WTC11 (cell line): ENCODE measurements at regions not wholly inside any gene's neighbourhood (a gene's known extent, or its start where the extent isn't known, plus 50 kb on each side); places are given as distances from the start of the nearest gene placed in this dataset.
A peak's percentile ranks its signal among the peaks of the same experiment; 100 is the strongest.

Experiments
- ATAC-seq: fragments of 200-7000 bp; cut with Tn5 transposase; 2 replicates; pipeline ENCODE4 v1.10.0; 2021; ENCODE audit warnings: mild to moderate bottlenecking, moderate library complexity
- CTCF ChIA-PET: fragments of 300-600 bp; sonication (Branson Sonifier 250); formaldehyde crosslinking; loops from one replicate; lab custom pipeline; 2021; ENCODE audit warnings: antibody characterized with exemption; lab: Charles Lee
- POLR2A ChIA-PET: fragments of 350-600 bp; sonication (Branson Sonifier 250); formaldehyde crosslinking; loops from one replicate; lab custom pipeline; 2021; ENCODE audit warnings: antibody characterized with exemption; lab: Charles Lee
- DNase-seq: peaks from one replicate; pipeline ENCODE4 v3.0.0; 2021; ENCODE audit warnings: low spot score
- H3K27ac Mint-ChIP-seq: 2 replicates; pipeline ENCODE4 v1.8.0; 2021; ENCODE audit warnings: mixed read lengths
- H3K27me3 Mint-ChIP-seq: 2 replicates; pipeline ENCODE4 v1.8.0; 2021; ENCODE audit warnings: low read depth, mild to moderate bottlenecking, moderate library complexity, mixed read lengths
- H3K36me3 Mint-ChIP-seq: 2 replicates; pipeline ENCODE4 v1.8.0; 2021; ENCODE audit warnings: mixed read lengths
- H3K4me1 Mint-ChIP-seq: 2 replicates; pipeline ENCODE4 v1.8.0; 2022; ENCODE audit warnings: mixed read lengths
- H3K4me3 Mint-ChIP-seq: 2 replicates; pipeline ENCODE4 v1.8.0; 2021; ENCODE audit warnings: mild to moderate bottlenecking, moderate library complexity, mixed read lengths
- H3K9me3 Mint-ChIP-seq: 2 replicates; pipeline ENCODE4 v1.8.0; 2021; ENCODE audit warnings: mixed read lengths
- CREM ChIP-seq: sonication (generic); formaldehyde crosslinking; IDR thresholded peaks from 2 replicates; pipeline ENCODE4 v1.8.1; 2022; ENCODE audit warnings: mild to moderate bottlenecking, missing genetic modification reagents, moderate library complexity
- ESRRA ChIP-seq: sonication (generic); formaldehyde crosslinking; IDR thresholded peaks from 2 replicates; pipeline ENCODE4 v1.8.1; 2022; ENCODE audit warnings: mild to moderate bottlenecking, missing genetic modification reagents, borderline replicate concordance
- FOXP1 ChIP-seq: sonication (generic); formaldehyde crosslinking; IDR thresholded peaks from 2 replicates; pipeline ENCODE4 v1.8.0; 2022; ENCODE audit warnings: missing genetic modification reagents, mild to moderate bottlenecking, moderate library complexity, borderline replicate concordance
- GABPB1 ChIP-seq: sonication (generic); formaldehyde crosslinking; IDR thresholded peaks from 2 replicates; pipeline ENCODE4 v1.8.1; 2023; ENCODE audit warnings: mild to moderate bottlenecking, missing genetic modification reagents
- HMGA2 ChIP-seq: fragments of 250-450 bp; sonication (Bioruptor Pico); IDR thresholded peaks from 2 replicates; pipeline ENCODE4 v1.4.0; 2021; ENCODE audit warnings: mild to moderate bottlenecking, moderate library complexity
- SP1 ChIP-seq: sonication (generic); formaldehyde crosslinking; conservative IDR thresholded peaks from 2 replicates; pipeline ENCODE4 v1.8.1; 2022; ENCODE audit warnings: missing genetic modification reagents
- ZNF263 ChIP-seq: sonication (generic); formaldehyde crosslinking; IDR thresholded peaks from 2 replicates; pipeline ENCODE4 v1.8.1; 2022; ENCODE audit warnings: low read depth, mild to moderate bottlenecking, moderate library complexity, missing genetic modification reagents
- ZNF396 ChIP-seq: fragments of 250-450 bp; sonication (Bioruptor Pico); IDR thresholded peaks from 2 replicates; pipeline ENCODE4 v1.8.0; 2021; ENCODE audit warnings: mild to moderate bottlenecking, moderate library complexity, borderline replicate concordance
- TF ChIP-seq, protein P1 (sequence below): fragments of 250-450 bp; sonication (Bioruptor Pico); IDR thresholded peaks from 2 replicates; pipeline ENCODE4 v1.9.0; 2021; ENCODE audit warnings: mild to moderate bottlenecking, borderline replicate concordance
- TF ChIP-seq, protein P2 (sequence below): sonication (generic); formaldehyde crosslinking; IDR thresholded peaks from 2 replicates; pipeline ENCODE4 v1.8.1; 2022; ENCODE audit warnings: missing genetic modification reagents, borderline replicate concordance
- TF ChIP-seq, protein P3 (sequence below): sonication (generic); formaldehyde crosslinking; IDR thresholded peaks from 2 replicates; pipeline ENCODE4 v1.8.1; 2023; ENCODE audit warnings: mild to moderate bottlenecking, missing genetic modification reagents, moderate library complexity
- TF ChIP-seq, protein P4 (sequence below): fragments of 250-450 bp; sonication (Bioruptor Pico); IDR thresholded peaks from 2 replicates; pipeline ENCODE4 v1.8.0; 2021; ENCODE audit warnings: mild to moderate bottlenecking
- TF ChIP-seq, protein P5 (sequence below): sonication (generic); formaldehyde crosslinking; IDR thresholded peaks from 2 replicates; pipeline ENCODE4 v1.8.1; 2022; ENCODE audit warnings: low read depth, missing genetic modification reagents, borderline replicate concordance

DNA sequence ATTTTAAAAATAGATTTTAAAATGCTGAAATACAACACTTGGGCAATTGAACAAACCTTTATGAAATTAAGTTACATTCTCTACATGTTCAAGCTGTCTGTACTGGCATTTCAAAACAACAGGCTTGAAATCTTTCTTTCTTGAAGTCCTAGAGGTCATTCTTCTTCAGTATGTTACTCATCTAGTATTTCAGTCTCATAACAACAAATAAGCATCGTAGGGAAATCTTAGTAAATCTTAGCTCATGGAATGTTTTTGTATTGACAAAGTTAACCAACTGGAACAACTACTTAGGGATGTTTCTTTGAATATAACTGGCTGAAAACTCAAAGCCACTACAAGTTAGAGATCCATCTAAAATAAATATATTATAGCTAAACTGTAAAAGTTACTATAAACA lies 96.6 kb downstream of the KIF2B start (continued):
- TF ChIP-seq, protein P1, sequence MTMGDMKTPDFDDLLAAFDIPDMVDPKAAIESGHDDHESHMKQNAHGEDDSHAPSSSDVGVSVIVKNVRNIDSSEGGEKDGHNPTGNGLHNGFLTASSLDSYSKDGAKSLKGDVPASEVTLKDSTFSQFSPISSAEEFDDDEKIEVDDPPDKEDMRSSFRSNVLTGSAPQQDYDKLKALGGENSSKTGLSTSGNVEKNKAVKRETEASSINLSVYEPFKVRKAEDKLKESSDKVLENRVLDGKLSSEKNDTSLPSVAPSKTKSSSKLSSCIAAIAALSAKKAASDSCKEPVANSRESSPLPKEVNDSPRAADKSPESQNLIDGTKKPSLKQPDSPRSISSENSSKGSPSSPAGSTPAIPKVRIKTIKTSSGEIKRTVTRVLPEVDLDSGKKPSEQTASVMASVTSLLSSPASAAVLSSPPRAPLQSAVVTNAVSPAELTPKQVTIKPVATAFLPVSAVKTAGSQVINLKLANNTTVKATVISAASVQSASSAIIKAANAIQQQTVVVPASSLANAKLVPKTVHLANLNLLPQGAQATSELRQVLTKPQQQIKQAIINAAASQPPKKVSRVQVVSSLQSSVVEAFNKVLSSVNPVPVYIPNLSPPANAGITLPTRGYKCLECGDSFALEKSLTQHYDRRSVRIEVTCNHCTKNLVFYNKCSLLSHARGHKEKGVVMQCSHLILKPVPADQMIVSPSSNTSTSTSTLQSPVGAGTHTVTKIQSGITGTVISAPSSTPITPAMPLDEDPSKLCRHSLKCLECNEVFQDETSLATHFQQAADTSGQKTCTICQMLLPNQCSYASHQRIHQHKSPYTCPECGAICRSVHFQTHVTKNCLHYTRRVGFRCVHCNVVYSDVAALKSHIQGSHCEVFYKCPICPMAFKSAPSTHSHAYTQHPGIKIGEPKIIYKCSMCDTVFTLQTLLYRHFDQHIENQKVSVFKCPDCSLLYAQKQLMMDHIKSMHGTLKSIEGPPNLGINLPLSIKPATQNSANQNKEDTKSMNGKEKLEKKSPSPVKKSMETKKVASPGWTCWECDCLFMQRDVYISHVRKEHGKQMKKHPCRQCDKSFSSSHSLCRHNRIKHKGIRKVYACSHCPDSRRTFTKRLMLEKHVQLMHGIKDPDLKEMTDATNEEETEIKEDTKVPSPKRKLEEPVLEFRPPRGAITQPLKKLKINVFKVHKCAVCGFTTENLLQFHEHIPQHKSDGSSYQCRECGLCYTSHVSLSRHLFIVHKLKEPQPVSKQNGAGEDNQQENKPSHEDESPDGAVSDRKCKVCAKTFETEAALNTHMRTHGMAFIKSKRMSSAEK (CRISPR knock-in tag), result no peak
- TF ChIP-seq, protein P2, sequence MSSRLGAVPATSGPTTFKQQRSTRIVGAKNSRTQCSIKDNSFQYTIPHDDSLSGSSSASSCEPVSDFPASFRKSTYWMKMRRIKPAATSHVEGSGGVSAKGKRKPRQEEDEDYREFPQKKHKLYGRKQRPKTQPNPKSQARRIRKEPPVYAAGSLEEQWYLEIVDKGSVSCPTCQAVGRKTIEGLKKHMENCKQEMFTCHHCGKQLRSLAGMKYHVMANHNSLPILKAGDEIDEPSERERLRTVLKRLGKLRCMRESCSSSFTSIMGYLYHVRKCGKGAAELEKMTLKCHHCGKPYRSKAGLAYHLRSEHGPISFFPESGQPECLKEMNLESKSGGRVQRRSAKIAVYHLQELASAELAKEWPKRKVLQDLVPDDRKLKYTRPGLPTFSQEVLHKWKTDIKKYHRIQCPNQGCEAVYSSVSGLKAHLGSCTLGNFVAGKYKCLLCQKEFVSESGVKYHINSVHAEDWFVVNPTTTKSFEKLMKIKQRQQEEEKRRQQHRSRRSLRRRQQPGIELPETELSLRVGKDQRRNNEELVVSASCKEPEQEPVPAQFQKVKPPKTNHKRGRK (CRISPR knock-in tag), result no peak
- TF ChIP-seq, protein P3, sequence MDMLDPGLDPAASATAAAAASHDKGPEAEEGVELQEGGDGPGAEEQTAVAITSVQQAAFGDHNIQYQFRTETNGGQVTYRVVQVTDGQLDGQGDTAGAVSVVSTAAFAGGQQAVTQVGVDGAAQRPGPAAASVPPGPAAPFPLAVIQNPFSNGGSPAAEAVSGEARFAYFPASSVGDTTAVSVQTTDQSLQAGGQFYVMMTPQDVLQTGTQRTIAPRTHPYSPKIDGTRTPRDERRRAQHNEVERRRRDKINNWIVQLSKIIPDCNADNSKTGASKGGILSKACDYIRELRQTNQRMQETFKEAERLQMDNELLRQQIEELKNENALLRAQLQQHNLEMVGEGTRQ (CRISPR knock-in tag), result no peak
- no peak for TF ChIP-seq FOXP1 (CRISPR knock-in tag)

DNA sequence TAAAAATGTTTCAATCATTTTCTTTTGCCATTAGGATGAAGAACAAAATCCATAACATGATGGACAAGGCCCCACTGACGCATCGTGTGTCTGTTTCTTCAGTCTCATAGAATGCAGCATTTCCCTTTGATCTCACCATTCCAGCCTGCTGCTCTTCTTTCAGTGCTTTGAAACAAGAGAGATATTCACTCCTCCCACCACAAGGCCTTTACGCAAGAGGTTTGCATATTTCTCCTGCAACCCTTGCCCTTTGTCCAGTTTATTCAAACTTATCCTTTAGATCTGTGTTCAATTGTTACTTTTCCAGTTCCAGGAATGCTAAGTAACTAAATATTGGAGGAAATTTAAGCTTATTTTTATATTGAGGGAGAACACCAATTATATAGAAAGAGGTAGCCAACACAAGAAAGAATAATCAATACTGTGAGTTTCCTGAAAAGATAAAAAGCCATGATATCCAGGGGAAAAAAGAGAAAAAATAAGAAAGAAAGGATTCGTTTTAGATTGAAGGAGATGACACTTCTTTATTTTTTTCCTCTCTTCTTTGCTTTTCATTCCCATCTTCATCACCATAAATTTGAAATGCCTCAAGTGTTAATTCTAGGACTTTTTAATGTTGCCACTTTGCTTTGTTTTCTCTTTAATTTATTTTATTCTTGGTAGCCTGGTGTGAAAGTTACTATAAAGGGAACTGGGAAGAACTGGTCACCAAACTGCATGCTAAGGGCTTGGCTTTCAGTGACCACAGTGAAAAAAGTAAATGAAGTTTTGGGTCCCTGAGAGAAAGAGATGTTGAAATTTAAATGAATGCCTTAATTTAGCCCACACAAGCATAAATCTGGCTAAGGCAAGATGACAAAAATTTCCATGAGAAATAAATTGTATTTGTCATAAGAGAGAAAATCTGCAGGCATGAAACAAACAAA lies 102.1 kb downstream of the KIF2B start:
- Mint-ChIP-seq H3K27ac (peak overlapping the region; percentile 38; the same call in 1 of the 2 replicates), H3K4me1 (peaks cover 11% of the 10 kb centered on the region), H3K36me3 (peaks cover 11% of the 10 kb centered on the region), H3K4me3 (no peak overlapping the region), H3K9me3 (peaks cover 47% of the 10 kb centered on the region), H3K27me3 (no peaks in the 10 kb centered on the region; the same call in 1 of the 2 replicates)
- ChIA-PET POLR2A (no interaction called here), CTCF (no interaction called here)
- DNase-seq (no peak), ATAC-seq (no peak)
- TF ChIP-seq, protein P4, sequence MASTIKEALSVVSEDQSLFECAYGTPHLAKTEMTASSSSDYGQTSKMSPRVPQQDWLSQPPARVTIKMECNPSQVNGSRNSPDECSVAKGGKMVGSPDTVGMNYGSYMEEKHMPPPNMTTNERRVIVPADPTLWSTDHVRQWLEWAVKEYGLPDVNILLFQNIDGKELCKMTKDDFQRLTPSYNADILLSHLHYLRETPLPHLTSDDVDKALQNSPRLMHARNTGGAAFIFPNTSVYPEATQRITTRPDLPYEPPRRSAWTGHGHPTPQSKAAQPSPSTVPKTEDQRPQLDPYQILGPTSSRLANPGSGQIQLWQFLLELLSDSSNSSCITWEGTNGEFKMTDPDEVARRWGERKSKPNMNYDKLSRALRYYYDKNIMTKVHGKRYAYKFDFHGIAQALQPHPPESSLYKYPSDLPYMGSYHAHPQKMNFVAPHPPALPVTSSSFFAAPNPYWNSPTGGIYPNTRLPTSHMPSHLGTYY (CRISPR knock-in tag), result no peak
- peak; percentile 88 for TF ChIP-seq GABPB1 (CRISPR knock-in tag)

DNA sequence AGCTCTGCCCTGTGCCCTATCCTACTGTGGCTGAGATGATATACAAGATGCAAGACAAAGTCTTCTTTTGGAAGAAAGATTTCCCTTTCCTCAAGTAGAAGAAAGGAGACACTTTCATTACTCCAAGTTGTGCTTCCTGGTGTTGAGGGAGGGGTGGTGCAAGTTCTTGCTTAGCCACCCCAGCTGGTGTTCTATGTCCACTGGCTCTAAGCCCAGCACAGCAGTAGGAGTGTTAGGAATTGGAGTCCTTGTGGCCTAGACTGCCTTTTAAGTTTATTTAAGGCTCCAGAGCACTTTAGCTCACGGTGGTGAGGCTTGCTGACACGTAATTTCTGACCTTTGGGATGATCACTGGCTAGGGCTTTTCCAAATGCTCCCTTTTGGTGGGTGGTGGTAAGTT lies 109.7 kb downstream of the KIF2B start:
- ChIA-PET CTCF (no interaction called here), POLR2A (no interaction called here)
- Mint-ChIP-seq H3K27me3 (no peaks in the 10 kb centered on the region; the same call in 1 of the 2 replicates), H3K36me3 (peaks cover 12% of the 10 kb centered on the region), H3K4me1 (no peaks in the 10 kb centered on the region), H3K9me3 (peaks cover 61% of the 10 kb centered on the region), H3K4me3 (no peak overlapping the region), H3K27ac (no peak overlapping the region)
- ATAC-seq, result no peak
- no peak for DNase-seq
- TF ChIP-seq, protein P5, sequence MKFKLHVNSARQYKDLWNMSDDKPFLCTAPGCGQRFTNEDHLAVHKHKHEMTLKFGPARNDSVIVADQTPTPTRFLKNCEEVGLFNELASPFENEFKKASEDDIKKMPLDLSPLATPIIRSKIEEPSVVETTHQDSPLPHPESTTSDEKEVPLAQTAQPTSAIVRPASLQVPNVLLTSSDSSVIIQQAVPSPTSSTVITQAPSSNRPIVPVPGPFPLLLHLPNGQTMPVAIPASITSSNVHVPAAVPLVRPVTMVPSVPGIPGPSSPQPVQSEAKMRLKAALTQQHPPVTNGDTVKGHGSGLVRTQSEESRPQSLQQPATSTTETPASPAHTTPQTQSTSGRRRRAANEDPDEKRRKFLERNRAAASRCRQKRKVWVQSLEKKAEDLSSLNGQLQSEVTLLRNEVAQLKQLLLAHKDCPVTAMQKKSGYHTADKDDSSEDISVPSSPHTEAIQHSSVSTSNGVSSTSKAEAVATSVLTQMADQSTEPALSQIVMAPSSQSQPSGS, result no peak
- TF ChIP-seq CREM (CRISPR knock-in tag) (no peak), ZNF396 (CRISPR knock-in tag) (no peak), ZNF263 (no peak), HMGA2 (CRISPR knock-in tag) (no peak), ESRRA (CRISPR knock-in tag) (no peak), SP1 (no peak)
